ENCODE measurements at regions not wholly inside any gene's neighbourhood (a gene's known extent, or its start where the extent isn't known, plus 50 kb on each side); places are given as distances from the start of the nearest gene placed in this dataset.

- no peaks in the 10 kb centered on the region for H3K27me3 ChIP-seq
- H3K9me3 ChIP-seq, result no peaks in the 10 kb centered on the region
- no peak overlapping the region for H3K4me3 ChIP-seq (replicated peaks in 1 of 3)
- no peak for DNase-seq
- H3K4me1 ChIP-seq, result no peaks in the 10 kb centered on the region
- no peak for TF ChIP-seq CTCF (IDR thresholded peaks at IDR 0.05)
- TF ChIP-seq POLR2A (IDR thresholded peaks at IDR 0.05), result no peak
- H3K27ac ChIP-seq, result no peak overlapping the region
- 76 to 91% methylated on average over 4 of the region's 5 CpGs for WGBS, 2 donors
- intact Hi-C loops (cut with DNase I), result no loop called here
- H3K36me3 ChIP-seq, result no peaks in the 10 kb centered on the region
Measured at GRCh38 chr4:175109933-175110332, 191.8 kb downstream of the ADAM29 start.

- Histone ChIP-seq H3K4me3 (replicated peaks in 1 of 3) (no peak overlapping the region), H3K27me3 (no peaks in the 10 kb centered on the region), H3K27ac (no peak overlapping the region), H3K9me3 (no peaks in the 10 kb centered on the region), H3K4me1 (no peaks in the 10 kb centered on the region), H3K36me3 (no peaks in the 10 kb centered on the region)
- intact Hi-C loops (cut with DNase I), result no loop called here
- no peak for DNase-seq
- WGBS, 2 donors, result 94 to 95% methylated on average over 4 of the region's 4 CpGs
- TF ChIP-seq POLR2A (IDR thresholded peaks at IDR 0.05), result no peak
- TF ChIP-seq CTCF (IDR thresholded peaks at IDR 0.05), result no peak
Measured at GRCh38 chr4:175125410-175126068, 207.4 kb downstream of the ADAM29 start.

- H3K36me3 ChIP-seq, result no peaks in the 10 kb centered on the region
- TF ChIP-seq CTCF (IDR thresholded peaks at IDR 0.05) (no peak), POLR2A (IDR thresholded peaks at IDR 0.05) (no peak)
- no peak for DNase-seq
- 48 to 73% methylated on average over 2 of the region's 2 CpGs for WGBS, 2 donors
- no peak overlapping the region for H3K4me3 ChIP-seq (replicated peaks in 1 of 3)
- no peaks in the 10 kb centered on the region for H3K4me1 ChIP-seq
- H3K9me3 ChIP-seq, result no peaks in the 10 kb centered on the region
- H3K27me3 ChIP-seq, result no peaks in the 10 kb centered on the region
- no peak overlapping the region for H3K27ac ChIP-seq
- intact Hi-C loops (cut with DNase I), result no loop called here
Measured at GRCh38 chr4:175127314-175127713, 209.2 kb downstream of the ADAM29 start.

- no peak overlapping the region for H3K27ac ChIP-seq
- no peaks in the 10 kb centered on the region for H3K9me3 ChIP-seq
- H3K4me1 ChIP-seq, result no peaks in the 10 kb centered on the region
- no peak for TF ChIP-seq CTCF (IDR thresholded peaks at IDR 0.05)
- no peak for TF ChIP-seq POLR2A (IDR thresholded peaks at IDR 0.05)
- no peak overlapping the region for H3K4me3 ChIP-seq (replicated peaks in 1 of 3)
- no peak for DNase-seq
- no peaks in the 10 kb centered on the region for H3K36me3 ChIP-seq
- H3K27me3 ChIP-seq, result no peaks in the 10 kb centered on the region
- 59 to 72% methylated on average over 4 of the region's 4 CpGs for WGBS, 2 donors
- intact Hi-C loops (cut with DNase I), result no loop called here
Measured at GRCh38 chr4:175129797-175130196, 211.6 kb downstream of the ADAM29 start.

- Histone ChIP-seq H3K36me3 (no peaks in the 10 kb centered on the region), H3K4me1 (no peaks in the 10 kb centered on the region), H3K4me3 (replicated peaks in 1 of 3) (no peak overlapping the region), H3K27me3 (no peaks in the 10 kb centered on the region), H3K9me3 (no peaks in the 10 kb centered on the region), H3K27ac (no peak overlapping the region)
- no peak for DNase-seq
- intact Hi-C loops (cut with DNase I), result no loop called here
- WGBS, 2 donors, result 92% methylated on average over 12 of the region's 12 CpGs
- TF ChIP-seq CTCF (IDR thresholded peaks at IDR 0.05) (no peak), POLR2A (IDR thresholded peaks at IDR 0.05) (no peak)
Measured at GRCh38 chr4:175139205-175139604, 221.0 kb downstream of the ADAM29 start.

All from thyroid gland (tissue), 4 donors.